PC-3 (cell line): ENCODE measurements at regions not wholly inside any gene's neighbourhood (a gene's known extent, or its start where the extent isn't known, plus 50 kb on each side); places are given as distances from the start of the nearest gene placed in this dataset.

Source experiments
- EZH2 ChIP-seq: fragments of 300-600 bp; sonication (generic); IDR thresholded peaks from one replicate; pipeline ENCODE4 v1.6.1; 2017; ENCODE audit warnings: antibody characterized with exemption, mild to moderate bottlenecking, low read length; ENCODE audit not compliant: unreplicated experiment
- EZH2phosphoT487 ChIP-seq: fragments of 300-600 bp; sonication (generic); IDR thresholded peaks from 2 replicates; pipeline ENCODE4 v1.6.1; 2018; ENCODE audit warnings: mild to moderate bottlenecking, antibody characterized with exemption, low read length, borderline replicate concordance
- TF ChIP-seq, protein P1 (sequence below): fragments of 300-600 bp; sonication (generic); conservative IDR thresholded peaks from 2 replicates; pipeline ENCODE4 v1.5.1; 2017; ENCODE audit warnings: antibody characterized with exemption, low read depth, mild to moderate bottlenecking, low read length

DNA sequence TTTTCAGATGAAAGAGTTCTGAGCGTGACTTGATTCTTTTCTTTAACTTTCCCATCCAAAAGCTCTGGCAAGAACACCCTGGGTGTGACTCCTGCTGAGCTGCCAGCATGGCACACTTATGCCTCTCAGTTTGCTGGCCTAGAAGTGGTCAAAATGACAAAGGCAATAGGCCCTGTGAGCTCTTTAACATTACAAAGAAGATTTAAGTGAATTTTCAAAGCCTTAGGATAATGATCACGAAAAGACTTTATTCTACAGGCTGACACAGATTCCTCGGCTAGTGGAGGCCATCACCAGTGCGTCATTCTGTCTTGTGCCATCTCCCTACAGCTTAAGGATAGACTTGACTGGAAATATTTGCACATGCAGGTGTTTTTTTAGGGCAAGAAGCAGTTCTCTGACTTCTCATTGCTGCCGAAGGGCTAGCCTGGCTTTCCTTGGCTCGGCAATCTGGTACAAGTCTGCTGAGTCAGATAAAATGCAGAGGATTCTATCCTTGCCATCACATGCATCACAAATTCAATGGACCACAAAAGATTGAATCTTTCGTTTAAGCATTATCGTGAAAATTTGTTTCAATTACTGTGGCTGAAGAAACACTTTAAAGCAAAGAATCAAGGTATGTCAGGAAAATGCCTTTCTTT lies 311.5 kb downstream of the COX7C start:
- TF ChIP-seq, protein P1, sequence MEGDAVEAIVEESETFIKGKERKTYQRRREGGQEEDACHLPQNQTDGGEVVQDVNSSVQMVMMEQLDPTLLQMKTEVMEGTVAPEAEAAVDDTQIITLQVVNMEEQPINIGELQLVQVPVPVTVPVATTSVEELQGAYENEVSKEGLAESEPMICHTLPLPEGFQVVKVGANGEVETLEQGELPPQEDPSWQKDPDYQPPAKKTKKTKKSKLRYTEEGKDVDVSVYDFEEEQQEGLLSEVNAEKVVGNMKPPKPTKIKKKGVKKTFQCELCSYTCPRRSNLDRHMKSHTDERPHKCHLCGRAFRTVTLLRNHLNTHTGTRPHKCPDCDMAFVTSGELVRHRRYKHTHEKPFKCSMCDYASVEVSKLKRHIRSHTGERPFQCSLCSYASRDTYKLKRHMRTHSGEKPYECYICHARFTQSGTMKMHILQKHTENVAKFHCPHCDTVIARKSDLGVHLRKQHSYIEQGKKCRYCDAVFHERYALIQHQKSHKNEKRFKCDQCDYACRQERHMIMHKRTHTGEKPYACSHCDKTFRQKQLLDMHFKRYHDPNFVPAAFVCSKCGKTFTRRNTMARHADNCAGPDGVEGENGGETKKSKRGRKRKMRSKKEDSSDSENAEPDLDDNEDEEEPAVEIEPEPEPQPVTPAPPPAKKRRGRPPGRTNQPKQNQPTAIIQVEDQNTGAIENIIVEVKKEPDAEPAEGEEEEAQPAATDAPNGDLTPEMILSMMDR: no peak
- TF ChIP-seq EZH2 (no peak), EZH2phosphoT487 (no peak)
